H1 (cell line): ENCODE measurements at regions not wholly inside any gene's neighbourhood (a gene's known extent, or its start where the extent isn't known, plus 50 kb on each side); places are given as distances from the start of the nearest gene placed in this dataset.

ENCODE experiments used
- EP300 ChIP-seq, 2 experiments: IDR thresholded peaks; 1 replicate in 1 of 2; 2 replicates in 1 of 2; pipeline ENCODE4 v1.6.1; 2011 to 2012; ENCODE audit warnings: low read depth in 2 of 2, low read length in 2 of 2, mild to moderate bottlenecking in 2 of 2, borderline replicate concordance in 1 of 2, inconsistent platforms in 1 of 2, moderate library complexity in 1 of 2
- TF ChIP-seq, protein P1 (sequence below), 3 experiments: IDR thresholded peaks; 1 replicate in 2 of 3; 2 replicates in 1 of 3; pipeline versions ENCODE4 v1.5.1 to v1.6.1; 2011; ENCODE audit warnings: low read length in 3 of 3, mild to moderate bottlenecking in 3 of 3, inconsistent platforms in 2 of 3, low read depth in 1 of 3, moderate library complexity in 1 of 3; ENCODE audit not compliant: insufficient read depth in 1 of 3; ENCODE audit errors: control extremely low read depth in 1 of 3

GRCh38 chr12:25861226-25861625, 97.3 kb upstream of the RASSF8 start (continued):
- TF ChIP-seq, protein P1, sequence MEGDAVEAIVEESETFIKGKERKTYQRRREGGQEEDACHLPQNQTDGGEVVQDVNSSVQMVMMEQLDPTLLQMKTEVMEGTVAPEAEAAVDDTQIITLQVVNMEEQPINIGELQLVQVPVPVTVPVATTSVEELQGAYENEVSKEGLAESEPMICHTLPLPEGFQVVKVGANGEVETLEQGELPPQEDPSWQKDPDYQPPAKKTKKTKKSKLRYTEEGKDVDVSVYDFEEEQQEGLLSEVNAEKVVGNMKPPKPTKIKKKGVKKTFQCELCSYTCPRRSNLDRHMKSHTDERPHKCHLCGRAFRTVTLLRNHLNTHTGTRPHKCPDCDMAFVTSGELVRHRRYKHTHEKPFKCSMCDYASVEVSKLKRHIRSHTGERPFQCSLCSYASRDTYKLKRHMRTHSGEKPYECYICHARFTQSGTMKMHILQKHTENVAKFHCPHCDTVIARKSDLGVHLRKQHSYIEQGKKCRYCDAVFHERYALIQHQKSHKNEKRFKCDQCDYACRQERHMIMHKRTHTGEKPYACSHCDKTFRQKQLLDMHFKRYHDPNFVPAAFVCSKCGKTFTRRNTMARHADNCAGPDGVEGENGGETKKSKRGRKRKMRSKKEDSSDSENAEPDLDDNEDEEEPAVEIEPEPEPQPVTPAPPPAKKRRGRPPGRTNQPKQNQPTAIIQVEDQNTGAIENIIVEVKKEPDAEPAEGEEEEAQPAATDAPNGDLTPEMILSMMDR (IDR thresholded peaks at IDR 0.05; ENCODE audit: control extremely low read depth in 1 of 3, insufficient read depth in 1 of 3, low read depth in 1 of 3, low read length in 3 of 3), result no peak
- TF ChIP-seq EP300 (IDR thresholded peaks at IDR 0.05; ENCODE audit: borderline replicate concordance in 1 of 2, low read depth in 2 of 2, low read length in 2 of 2), result no peak
- TF ChIP-seq, all 59 proteins: peak for 0
